HG02885 (cell line): ENCODE measurements at regions not wholly inside any gene's neighbourhood (a gene's known extent, or its start where the extent isn't known, plus 50 kb on each side); places are given as distances from the start of the nearest gene placed in this dataset.
"Not testable (repeated sequence)": the region's sequence is repeated elsewhere in the genome, so short reads cannot be mapped to it uniquely, and the experiment has no call there.

ENCODE experiments used
- ATAC-seq: cut with Tn5 transposase; IDR thresholded peaks from one replicate; pipeline ENCODE4 v1.9.1; 2021; ENCODE audit warnings: mild to moderate bottlenecking; ENCODE audit not compliant: unreplicated experiment, poor library complexity

- ATAC-seq = no peak
These were observed 252.5 kb upstream of the CASK start for GRCh38 chrX:42175843-42176242.

- ATAC-seq = not testable (repeated sequence)
These were observed 234.6 kb upstream of the CASK start for GRCh38 chrX:42157923-42158322.

- no peak for ATAC-seq
These were observed 228.5 kb upstream of the CASK start for GRCh38 chrX:42151808-42152207.

GRCh38 chrX:42149765-42150164, 226.4 kb upstream of the CASK start:
- no peak for ATAC-seq

- ATAC-seq = no peak
These were observed 225.9 kb upstream of the CASK start for GRCh38 chrX:42149281-42149680.

- no peak for ATAC-seq
These were observed 220.7 kb upstream of the CASK start for GRCh38 chrX:42143866-42144592.

GRCh38 chrX:42140320-42140719, 217.0 kb upstream of the CASK start:
- no peak for ATAC-seq

- ATAC-seq = no peak
These were observed 212.4 kb upstream of the CASK start for GRCh38 chrX:42135583-42136228.

- ATAC-seq = no peak
These were observed 208.5 kb upstream of the CASK start for GRCh38 chrX:42131856-42132255.

GRCh38 chrX:42129022-42129940, 205.9 kb upstream of the CASK start:
- peak; percentile 50 for ATAC-seq

- ATAC-seq = no peak
These were observed 205.2 kb upstream of the CASK start for GRCh38 chrX:42128587-42128986.

- peak; percentile 66 for ATAC-seq
These were observed 204.7 kb upstream of the CASK start for GRCh38 chrX:42128020-42128419.

GRCh38 chrX:42127563-42127962, 204.2 kb upstream of the CASK start:
- ATAC-seq = peak; percentile 31

- no peak for ATAC-seq
These were observed 200.0 kb upstream of the CASK start for GRCh38 chrX:42123369-42123768.

- no peak for ATAC-seq
These were observed 195.7 kb upstream of the CASK start for GRCh38 chrX:42119076-42119475.

- peak; percentile 89 for ATAC-seq
These were observed 194.0 kb upstream of the CASK start for GRCh38 chrX:42117318-42117717.

GRCh38 chrX:42109428-42109827, 186.1 kb upstream of the CASK start:
- ATAC-seq = no peak

- peak; percentile 81 for ATAC-seq
These were observed 184.4 kb upstream of the CASK start for GRCh38 chrX:42107495-42108488.

- ATAC-seq = no peak
These were observed 183.2 kb upstream of the CASK start for GRCh38 chrX:42106556-42106955.
